Hepatocyte (in vitro differentiated cells): ENCODE measurements at regions not wholly inside any gene's neighbourhood (a gene's known extent, or its start where the extent isn't known, plus 50 kb on each side); places are given as distances from the start of the nearest gene placed in this dataset.

ENCODE experiments used
- EZH2 ChIP-seq: fragments of 200-600 bp; sonication (generic); IDR thresholded peaks from 2 replicates; pipeline ENCODE4 v1.6.1; 2016; ENCODE audit warnings: antibody characterized with exemption, mild to moderate bottlenecking, borderline replicate concordance
- EZH2phosphoT487 ChIP-seq: fragments of 200-600 bp; sonication (generic); IDR thresholded peaks from one replicate; pipeline ENCODE4 v1.6.1; 2018; ENCODE audit warnings: antibody characterized with exemption, mild to moderate bottlenecking, low read depth, moderate library complexity; ENCODE audit not compliant: unreplicated experiment, severe bottlenecking
- TF ChIP-seq, protein P1 (sequence below): fragments of 200-600 bp; sonication (generic); IDR thresholded peaks from 2 replicates; pipeline ENCODE4 v1.5.1; 2016; ENCODE audit warnings: antibody characterized with exemption, mild to moderate bottlenecking; ENCODE audit not compliant: poor library complexity

DNA sequence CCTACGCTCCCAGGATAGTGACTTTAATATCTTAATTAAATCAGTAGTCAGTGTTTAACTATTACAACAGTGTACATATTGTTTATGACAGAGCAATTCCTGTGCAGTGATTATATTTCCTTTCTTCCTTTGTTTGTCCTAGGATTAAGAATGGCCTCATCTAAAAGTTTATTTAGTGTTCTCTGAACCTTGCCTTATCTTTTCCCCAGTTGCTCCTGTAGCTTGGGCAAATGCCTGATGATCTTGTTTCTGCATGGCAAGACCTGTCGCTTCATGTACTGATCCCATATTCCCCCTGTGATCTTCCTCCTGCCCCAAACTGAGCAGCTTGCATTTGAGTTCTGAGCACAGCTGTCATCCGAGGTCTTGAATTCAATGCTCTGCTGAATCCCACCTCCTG, 69.1 kb upstream of the STUM start:
- TF ChIP-seq EZH2phosphoT487 (peak; percentile 100), EZH2 (no peak)
- TF ChIP-seq, protein P1, sequence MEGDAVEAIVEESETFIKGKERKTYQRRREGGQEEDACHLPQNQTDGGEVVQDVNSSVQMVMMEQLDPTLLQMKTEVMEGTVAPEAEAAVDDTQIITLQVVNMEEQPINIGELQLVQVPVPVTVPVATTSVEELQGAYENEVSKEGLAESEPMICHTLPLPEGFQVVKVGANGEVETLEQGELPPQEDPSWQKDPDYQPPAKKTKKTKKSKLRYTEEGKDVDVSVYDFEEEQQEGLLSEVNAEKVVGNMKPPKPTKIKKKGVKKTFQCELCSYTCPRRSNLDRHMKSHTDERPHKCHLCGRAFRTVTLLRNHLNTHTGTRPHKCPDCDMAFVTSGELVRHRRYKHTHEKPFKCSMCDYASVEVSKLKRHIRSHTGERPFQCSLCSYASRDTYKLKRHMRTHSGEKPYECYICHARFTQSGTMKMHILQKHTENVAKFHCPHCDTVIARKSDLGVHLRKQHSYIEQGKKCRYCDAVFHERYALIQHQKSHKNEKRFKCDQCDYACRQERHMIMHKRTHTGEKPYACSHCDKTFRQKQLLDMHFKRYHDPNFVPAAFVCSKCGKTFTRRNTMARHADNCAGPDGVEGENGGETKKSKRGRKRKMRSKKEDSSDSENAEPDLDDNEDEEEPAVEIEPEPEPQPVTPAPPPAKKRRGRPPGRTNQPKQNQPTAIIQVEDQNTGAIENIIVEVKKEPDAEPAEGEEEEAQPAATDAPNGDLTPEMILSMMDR, result no peak
